ENCODE measurements at regions not wholly inside any gene's neighbourhood (a gene's known extent, or its start where the extent isn't known, plus 50 kb on each side); places are given as distances from the start of the nearest gene placed in this dataset.

- no peak for DNase-seq (ENCODE audit: low read depth)
Measured at GRCh38 chr4:35802644-35803043, 441.7 kb downstream of the ARAP2 start.

DNA sequence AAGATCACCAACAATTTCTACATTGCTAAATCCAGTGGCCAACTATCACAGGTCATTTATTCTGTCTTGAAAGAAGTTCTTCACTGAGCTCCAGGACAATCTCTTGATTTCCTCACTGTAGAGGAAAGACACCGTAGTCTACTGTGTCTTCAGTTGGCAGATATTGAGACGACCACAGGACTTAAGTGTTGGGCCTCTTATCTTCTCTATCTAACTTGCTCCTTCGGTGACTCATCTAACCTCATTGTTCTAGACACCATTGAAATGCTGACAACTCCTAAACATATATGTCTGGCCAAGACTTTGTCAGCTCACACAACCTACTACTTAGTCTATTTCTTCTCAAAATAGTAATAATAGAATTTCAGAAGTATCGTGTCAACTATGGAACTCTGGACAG, 425.8 kb downstream of the ARAP2 start:
- DNase-seq (ENCODE audit: low read depth), result peak; percentile 25

DNA sequence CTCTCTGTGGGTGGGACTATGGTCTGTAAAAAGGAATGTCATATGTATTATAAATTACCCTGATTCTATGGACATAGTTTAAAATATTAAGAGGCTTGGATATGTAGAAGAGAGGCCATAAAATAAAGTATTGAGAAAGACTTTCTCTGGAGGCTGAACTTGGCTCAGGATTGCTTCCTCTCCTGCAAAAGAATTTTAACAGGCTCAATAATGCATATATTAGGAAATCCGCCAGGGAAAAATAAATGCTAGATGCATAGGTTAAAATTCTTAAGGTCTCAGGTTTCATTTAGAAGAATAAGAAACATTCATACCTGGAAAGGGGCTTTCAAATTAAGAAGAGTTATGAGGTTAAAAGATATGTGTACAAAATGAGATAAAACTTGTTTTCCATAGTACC, 424.3 kb downstream of the ARAP2 start:
- no peak for DNase-seq (ENCODE audit: low read depth)

DNA sequence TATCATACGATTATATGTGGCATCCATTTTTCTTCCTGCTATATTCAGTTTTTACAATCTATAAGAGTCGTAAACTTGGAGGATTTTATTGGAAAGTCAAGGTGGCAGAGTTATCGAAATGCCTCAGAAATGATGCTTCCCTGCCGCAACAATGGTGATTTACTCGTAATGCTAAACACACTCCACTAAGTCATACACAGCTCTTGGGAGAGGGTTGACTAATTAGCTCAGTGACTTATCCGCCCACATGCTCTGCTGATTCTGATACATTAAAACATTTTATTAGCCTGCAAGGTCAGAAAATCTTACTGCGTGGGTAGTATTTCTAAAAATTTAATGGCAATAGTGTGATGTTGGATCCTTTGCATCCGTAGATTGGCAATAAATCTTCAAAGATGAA, 420.1 kb downstream of the ARAP2 start:
- no peak for DNase-seq (ENCODE audit: low read depth)

GRCh38 chr4:35835893-35836292, 408.4 kb downstream of the ARAP2 start:
- DNase-seq (ENCODE audit: low read depth), result no peak

GRCh38 chr4:35836596-35836995, 407.7 kb downstream of the ARAP2 start:
- DNase-seq (ENCODE audit: low read depth), result no peak

GRCh38 chr4:35867057-35867456, 377.3 kb downstream of the ARAP2 start:
- no peak for DNase-seq (ENCODE audit: low read depth)

DNA sequence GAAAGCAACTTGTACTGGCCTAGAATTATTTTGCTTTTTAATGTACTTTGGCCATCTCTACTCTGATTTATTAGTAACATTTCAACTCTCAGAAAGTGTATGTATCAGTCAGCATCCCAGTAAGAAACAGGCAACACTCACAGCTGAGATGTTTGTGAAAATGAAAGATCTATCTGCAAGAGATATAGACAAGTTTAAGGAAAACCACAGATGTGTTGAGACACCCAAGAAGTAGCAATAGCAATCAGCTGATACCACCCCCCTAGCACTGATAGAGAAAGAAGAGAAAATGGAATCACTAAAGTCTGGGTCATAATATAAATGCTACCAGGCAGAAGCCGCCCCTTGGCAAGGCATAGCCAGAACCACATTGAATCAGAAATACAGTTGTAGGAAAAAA, 372.0 kb downstream of the ARAP2 start:
- DNase-seq (ENCODE audit: low read depth), result no peak

DNA sequence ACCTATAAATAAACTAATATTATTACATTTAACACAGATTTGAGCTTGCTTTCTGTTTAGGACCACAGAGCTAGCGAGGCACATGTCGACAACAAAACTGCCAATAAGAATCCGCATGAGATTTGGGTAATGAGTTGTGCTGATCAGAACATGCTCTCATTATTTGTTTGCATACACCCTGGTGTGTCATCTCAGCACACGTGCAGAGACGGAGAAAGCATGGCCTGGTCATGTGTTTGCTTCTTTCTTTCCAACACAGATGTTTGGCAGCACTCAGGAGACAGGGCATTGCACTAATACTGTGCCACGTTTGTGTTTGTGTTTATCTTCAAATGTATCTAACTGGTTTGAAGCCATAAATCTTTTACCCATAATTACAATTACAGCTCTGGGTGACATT, 364.8 kb downstream of the ARAP2 start:
- DNase-seq (ENCODE audit: low read depth), result no peak

- DNase-seq (ENCODE audit: low read depth), result no peak
Measured at GRCh38 chr4:35883108-35883507, 361.2 kb downstream of the ARAP2 start.

DNA sequence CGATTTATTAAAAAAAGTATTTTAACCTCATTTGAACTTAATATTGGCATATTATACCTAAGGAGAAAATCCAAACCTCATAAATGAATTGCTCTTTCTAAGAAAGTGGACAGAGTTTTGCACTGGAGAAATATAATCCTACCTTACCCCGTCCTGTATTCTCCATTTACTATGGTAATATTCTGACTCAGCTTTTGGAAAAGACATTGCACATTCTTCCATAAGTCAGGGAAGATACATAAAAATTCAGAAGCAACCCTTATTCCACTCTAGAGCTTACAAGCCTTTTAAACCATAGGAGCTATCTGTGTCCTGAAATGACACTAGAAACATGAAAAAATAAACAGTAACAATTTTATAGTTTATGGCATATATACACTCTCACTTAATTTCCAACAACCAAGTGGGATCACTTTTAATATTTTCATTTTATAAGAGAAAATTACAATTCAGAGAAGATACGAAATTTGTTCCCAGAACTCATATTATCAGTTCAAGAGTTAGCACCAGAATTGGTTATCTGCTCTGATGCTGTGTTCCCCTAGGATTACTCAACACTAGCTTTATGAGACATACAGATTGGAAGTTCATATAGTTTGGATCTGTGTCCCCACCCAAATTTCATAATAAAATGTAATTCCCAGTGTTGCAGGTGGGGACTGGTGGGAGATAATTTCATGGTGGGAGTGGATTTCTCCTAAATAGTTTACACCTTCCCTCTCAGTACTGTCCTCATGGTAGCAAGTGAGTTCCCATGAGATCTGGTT, 359.4 kb downstream of the ARAP2 start:
- no peak for DNase-seq (ENCODE audit: low read depth)

GRCh38 chr4:35897808-35898207, 346.5 kb downstream of the ARAP2 start:
- no peak for DNase-seq (ENCODE audit: low read depth)

GRCh38 chr4:35900286-35901243, 343.7 kb downstream of the ARAP2 start:
- no peak for DNase-seq (ENCODE audit: low read depth)

DNA sequence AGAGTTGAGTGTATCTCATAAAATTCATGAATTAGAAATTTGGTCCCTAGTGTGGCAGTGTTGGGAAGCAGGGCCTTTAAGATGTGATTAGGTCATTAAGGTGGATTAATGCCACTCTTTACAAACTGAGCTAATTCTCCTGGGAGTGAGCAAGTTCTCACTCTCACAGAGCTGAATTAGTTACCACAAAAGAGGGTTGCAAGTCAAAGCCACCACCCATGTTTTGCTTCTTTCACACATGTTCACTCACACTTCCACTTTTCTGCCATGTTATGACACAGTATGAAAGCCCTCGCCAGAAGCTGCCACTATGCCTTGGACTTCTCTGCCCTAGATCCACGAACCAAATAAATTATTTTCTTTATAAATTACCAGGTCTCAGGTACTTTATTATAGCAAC, 332.1 kb downstream of the ARAP2 start:
- no peak for DNase-seq (ENCODE audit: low read depth)

DNA sequence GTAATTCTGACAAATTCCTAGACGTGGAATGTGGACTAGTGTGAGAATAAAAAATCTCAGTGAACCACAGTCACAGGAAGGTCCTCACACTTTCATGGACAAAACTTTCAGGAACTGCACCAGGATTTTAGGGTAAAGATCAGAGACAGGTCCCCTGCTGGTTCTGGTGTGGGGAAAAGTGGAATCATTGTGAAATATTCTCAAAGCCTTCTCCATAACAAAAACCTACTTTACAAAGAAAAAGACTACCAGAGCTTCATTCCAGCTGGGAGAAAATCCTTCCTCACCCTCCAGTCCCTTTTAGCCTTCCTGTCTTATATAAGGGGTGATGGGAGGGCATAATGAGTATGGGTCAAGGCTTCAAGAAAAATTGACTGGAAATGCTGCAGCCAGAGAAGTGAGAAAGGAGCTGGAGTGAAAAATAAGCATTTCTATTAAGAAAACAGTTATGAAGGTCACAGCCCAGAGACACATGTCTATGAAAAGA, 325.8 kb downstream of the ARAP2 start:
- no peak for DNase-seq (ENCODE audit: low read depth)

- DNase-seq (ENCODE audit: low read depth), result no peak
Measured at GRCh38 chr4:35925806-35926205, 318.5 kb downstream of the ARAP2 start.

DNA sequence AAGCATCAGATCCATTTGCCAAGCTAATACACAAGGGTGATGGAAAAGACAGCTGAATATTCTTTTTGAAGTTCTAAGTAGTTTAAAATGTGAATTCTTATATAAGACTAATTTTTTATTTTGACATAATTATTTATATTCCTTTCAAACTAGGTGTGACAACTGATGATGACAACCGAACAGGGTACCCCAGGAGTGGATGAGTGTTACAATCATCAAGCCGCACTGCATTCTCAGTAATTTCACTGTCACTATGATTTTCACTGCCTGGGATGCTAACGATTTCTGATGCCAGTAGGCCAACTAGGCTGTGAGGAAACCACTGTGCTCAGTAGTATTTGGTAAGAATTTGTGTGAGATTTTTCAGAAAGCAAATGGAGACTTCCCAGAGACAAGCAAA, 317.5 kb downstream of the ARAP2 start:
- DNase-seq (ENCODE audit: low read depth), result no peak

- no peak for DNase-seq (ENCODE audit: low read depth)
Measured at GRCh38 chr4:35933901-35934300, 310.4 kb downstream of the ARAP2 start.

- DNase-seq (ENCODE audit: low read depth), result peak; percentile 27
Measured at GRCh38 chr4:35934320-35934981, 309.9 kb downstream of the ARAP2 start.

DNA sequence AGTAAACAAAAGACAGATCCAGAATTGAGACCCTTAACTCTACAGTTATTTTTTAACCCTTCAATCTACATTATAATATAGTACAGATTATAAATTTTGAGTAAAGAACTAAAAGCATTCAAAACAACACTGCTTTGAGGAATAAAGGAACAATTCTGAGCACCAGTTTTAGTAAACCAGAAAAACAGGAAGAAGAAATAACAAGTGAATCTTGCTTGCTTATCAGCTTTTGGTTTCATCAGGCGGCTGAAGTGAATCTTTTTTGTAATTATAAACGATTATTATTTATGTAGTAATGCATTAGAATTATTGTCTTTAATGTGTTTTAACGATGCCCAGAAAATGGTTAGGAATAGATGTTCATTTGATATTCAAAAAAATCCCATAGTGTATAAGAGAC, 305.4 kb downstream of the ARAP2 start:
- DNase-seq (ENCODE audit: low read depth), result no peak

GRCh38 chr4:35939751-35940150, 304.6 kb downstream of the ARAP2 start:
- no peak for DNase-seq (ENCODE audit: low read depth)

DNA sequence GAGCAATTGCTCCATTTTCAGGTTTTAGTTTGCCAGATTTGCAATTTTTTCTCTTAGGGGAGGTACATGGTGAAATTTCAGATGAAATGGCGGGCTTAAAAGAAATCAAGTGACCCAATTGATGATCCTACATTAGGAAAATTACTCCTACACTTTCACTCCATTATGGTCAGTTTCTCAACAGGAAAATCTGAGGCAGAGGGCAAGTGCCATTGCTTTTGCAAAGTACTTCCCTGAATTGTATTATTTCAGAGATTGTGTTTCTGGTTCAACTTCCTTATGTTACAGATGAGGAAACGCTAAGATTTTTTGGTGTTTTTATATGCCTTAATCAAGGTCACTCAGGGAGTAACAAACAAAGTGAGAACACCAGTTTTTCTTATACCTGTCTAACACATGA, 302.2 kb downstream of the ARAP2 start:
- no peak for DNase-seq (ENCODE audit: low read depth)
